A549 (cell line): ENCODE measurements at regions not wholly inside any gene's neighbourhood (a gene's known extent, or its start where the extent isn't known, plus 50 kb on each side); places are given as distances from the start of the nearest gene placed in this dataset.

ENCODE experiments used
- ATAC-seq, 2 experiments: fragments of 200-7000 bp in 1 of 2; fragments of >200 bp in 1 of 2; cut with Nextera tagmentation in 1 of 2; cut with Tn5 transposase in 1 of 2; 3 replicates each; pipeline versions ENCODE4 v1.8.0 to v1.9.1; 2018 to 2020; ENCODE audit warnings: mild to moderate bottlenecking in 1 of 2, moderate library complexity in 1 of 2
- CTCF ChIA-PET: fragments of 300-600 bp; sonication (Branson Sonifier 250); formaldehyde crosslinking; extraction: SDS; loops from one replicate; lab custom pipeline; 2021; ENCODE audit warnings: antibody characterized with exemption, inconsistent platforms; lab: Yijun Ruan, JAX
- POLR2A ChIA-PET: fragments of 350-600 bp; formaldehyde crosslinking; extraction: SDS; loops from one replicate; lab custom pipeline; 2021; ENCODE audit warnings: antibody characterized with exemption, inconsistent platforms; lab: Yijun Ruan, JAX
- DNase-seq, 2 experiments: peaks; one replicate each; pipeline versions ENCODE4 v3.0.0 to v3.0.0-alpha.2; 2011 to 2016; ENCODE audit warnings: low read depth in 1 of 2, low spot score in 1 of 2
- FAIRE-seq: peaks from 2 replicates; lab custom pipeline; 2011; peaks lifted over from hg19 to GRCh38; lab: Jason Lieb, UNC
- H3K27ac ChIP-seq, 2 experiments: fragments of >200 bp; sonication (Bioruptor Twin); formaldehyde crosslinking; 3 replicates each; pipeline ENCODE4 v1.5.1; 2016 to 2017
- H3K4me1 ChIP-seq: fragments of >200 bp; sonication (Bioruptor Twin); formaldehyde crosslinking; 3 replicates; pipeline ENCODE4 v1.6.1; 2016
- H3K4me2 ChIP-seq: fragments of >200 bp; sonication (Bioruptor Twin); formaldehyde crosslinking; 3 replicates; pipeline ENCODE4 v1.6.1; 2016
- H3K4me3 ChIP-seq: fragments of >200 bp; sonication (Bioruptor Twin); formaldehyde crosslinking; 3 replicates; pipeline ENCODE4 v1.5.1; 2016
- H3K9me3 ChIP-seq: fragments of >200 bp; sonication (Bioruptor Twin); formaldehyde crosslinking; 3 replicates; pipeline ENCODE4 v1.6.1; 2016
- CBX8 ChIP-seq: fragments of 200-600 bp; sonication (generic); IDR thresholded peaks from 2 replicates; pipeline ENCODE4 v1.6.1; 2016
- CTCF ChIP-seq: fragments of >200 bp; sonication (Bioruptor Twin); formaldehyde crosslinking; IDR thresholded peaks from 3 replicates; pipeline ENCODE4 v1.5.1; 2016
- EHF ChIP-seq: fragments of 250-450 bp; sonication (Bioruptor Pico); IDR thresholded peaks from 2 replicates; pipeline ENCODE4 v1.5.0; 2020; ENCODE audit warnings: mild to moderate bottlenecking
- ESRRA ChIP-seq: fragments of 150-350 bp; IDR thresholded peaks from 2 replicates; pipeline ENCODE4 v1.6.1; 2014; ENCODE audit warnings: mild to moderate bottlenecking, low read length, borderline replicate concordance
- FOSB ChIP-seq: fragments of 250-450 bp; sonication (Bioruptor Pico); IDR thresholded peaks from 2 replicates; pipeline ENCODE4 v1.5.0; 2020; ENCODE audit warnings: mild to moderate bottlenecking, moderate library complexity
- FOSL2 ChIP-seq, 2 experiments: fragments of 450-650 bp in 1 of 2; fragments of >200 bp in 1 of 2; sonication (Bioruptor Twin) in 1 of 2; formaldehyde crosslinking; IDR thresholded peaks; 2 replicates each; pipeline versions ENCODE4 v1.5.0 to v1.6.1; 2016 to 2020; ENCODE audit warnings: mild to moderate bottlenecking in 1 of 2, moderate library complexity in 1 of 2
- FOXS1 ChIP-seq: fragments of 250-450 bp; sonication (Bioruptor Pico); IDR thresholded peaks from 2 replicates; pipeline ENCODE4 v1.5.0; 2020; ENCODE audit warnings: mild to moderate bottlenecking, moderate library complexity
- HDAC2 ChIP-seq: fragments of 200-600 bp; sonication (generic); IDR thresholded peaks from 2 replicates; pipeline ENCODE4 v1.6.1; 2016
- HEYL ChIP-seq: fragments of 250-450 bp; sonication (Bioruptor Pico); IDR thresholded peaks from 2 replicates; pipeline ENCODE4 v1.8.0; 2021; ENCODE audit warnings: mild to moderate bottlenecking, moderate library complexity
- HMGXB4 ChIP-seq: fragments of 250-450 bp; sonication (Bioruptor Pico); IDR thresholded peaks from 2 replicates; pipeline ENCODE4 v1.5.0; 2021; ENCODE audit warnings: mild to moderate bottlenecking, moderate library complexity, borderline replicate concordance
- HOXB5 ChIP-seq: fragments of 250-450 bp; sonication (Bioruptor Pico); IDR thresholded peaks from 2 replicates; pipeline ENCODE4 v1.5.0; 2020; ENCODE audit warnings: mild to moderate bottlenecking, moderate library complexity
- JUN ChIP-seq, 2 experiments: fragments of >200 bp; sonication (Bioruptor Twin); formaldehyde crosslinking; IDR thresholded peaks; 2 replicates in 1 of 2; 3 replicates in 1 of 2; pipeline ENCODE4 v1.6.1; 2016 to 2017
- KDM5A ChIP-seq: fragments of 200-600 bp; sonication (generic); IDR thresholded peaks from 2 replicates; pipeline ENCODE4 v1.6.1; 2016; ENCODE audit warnings: antibody characterized with exemption, mild to moderate bottlenecking
- PHF8 ChIP-seq: fragments of 200-600 bp; sonication (generic); IDR thresholded peaks from 2 replicates; pipeline ENCODE4 v1.6.1; 2016; ENCODE audit warnings: low read depth, mild to moderate bottlenecking, antibody characterized with exemption, moderate library complexity, borderline replicate concordance
- POLR2A ChIP-seq: IDR thresholded peaks from 2 replicates; pipeline ENCODE4 v1.6.1; 2012; ENCODE audit warnings: mild to moderate bottlenecking, low read length
- RAD21 ChIP-seq, 2 experiments: fragments of >200 bp in 1 of 2; sonication (Bioruptor Twin) in 1 of 2; formaldehyde crosslinking in 1 of 2; IDR thresholded peaks in 1 of 2; conservative IDR thresholded peaks in 1 of 2; 2 replicates in 1 of 2; 3 replicates in 1 of 2; pipeline ENCODE4 v1.6.1; 2012 to 2018; ENCODE audit warnings: inconsistent platforms in 1 of 2
- SMC3 ChIP-seq: fragments of >200 bp; sonication (Bioruptor Twin); formaldehyde crosslinking; IDR thresholded peaks from 3 replicates; pipeline ENCODE4 v1.6.1; 2018; ENCODE audit warnings: inconsistent platforms
- SREBF2 ChIP-seq: fragments of 450-650 bp; IDR thresholded peaks from 2 replicates; pipeline ENCODE4 v1.6.1; 2014; ENCODE audit warnings: mild to moderate bottlenecking, moderate library complexity
- TP53 ChIP-seq: fragments of 250-450 bp; sonication (Bioruptor Pico); IDR thresholded peaks from 2 replicates; pipeline ENCODE4 v1.5.0; 2021; ENCODE audit warnings: mild to moderate bottlenecking, moderate library complexity
- ZC3H11A ChIP-seq: fragments of 450-650 bp; IDR thresholded peaks from 2 replicates; pipeline ENCODE4 v1.6.1; 2014; ENCODE audit warnings: antibody characterized with exemption, mild to moderate bottlenecking
- ZFP36 ChIP-seq: fragments of 450-650 bp; IDR thresholded peaks from 2 replicates; pipeline ENCODE4 v1.6.1; 2014; ENCODE audit warnings: borderline replicate concordance; ENCODE audit not compliant: partially characterized antibody
- ZNF302 ChIP-seq: fragments of 250-450 bp; sonication (Bioruptor Pico); IDR thresholded peaks from 2 replicates; pipeline ENCODE4 v1.9.0; 2021; ENCODE audit warnings: inconsistent platforms, mild to moderate bottlenecking, moderate library complexity
- WGBS: methylation state at CpG from one replicate; pipeline ENCODE4 v1.1.6; 2017; ENCODE audit errors: missing lambda C conversion rate; 5-methylcytosine and 5-hydroxymethylcytosine counted together
- TF ChIP-seq, protein P1 (sequence below): fragments of 250-450 bp; sonication (Bioruptor Pico); IDR thresholded peaks from 2 replicates; pipeline ENCODE4 v1.5.0; 2020; ENCODE audit warnings: low read depth, mild to moderate bottlenecking, moderate library complexity

- Histone ChIP-seq H3K4me2 (no peak overlapping the region), H3K4me1 (no peaks in the 10 kb centered on the region), H3K4me3 (no peak overlapping the region), H3K9me3 (no peaks in the 10 kb centered on the region), H3K27ac (no peak overlapping the region)
- ChIA-PET CTCF (no interaction called here), POLR2A (no interaction called here)
- DNase-seq (no peak), ATAC-seq (no peak), FAIRE-seq (no peak)
- 86% methylated on average over 4 of the region's 4 CpGs for WGBS
- TF ChIP-seq FOSL2 (IDR thresholded peaks at IDR 0.05) (no peak), FOSL2 (CRISPR knock-in tag; IDR thresholded peaks at IDR 0.05) (peak; percentile 52)
- TF ChIP-seq, protein P1, sequence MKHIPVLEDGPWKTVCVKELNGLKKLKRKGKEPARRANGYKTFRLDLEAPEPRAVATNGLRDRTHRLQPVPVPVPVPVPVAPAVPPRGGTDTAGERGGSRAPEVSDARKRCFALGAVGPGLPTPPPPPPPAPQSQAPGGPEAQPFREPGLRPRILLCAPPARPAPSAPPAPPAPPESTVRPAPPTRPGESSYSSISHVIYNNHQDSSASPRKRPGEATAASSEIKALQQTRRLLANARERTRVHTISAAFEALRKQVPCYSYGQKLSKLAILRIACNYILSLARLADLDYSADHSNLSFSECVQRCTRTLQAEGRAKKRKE (CRISPR knock-in tag), result no peak
Observed at GRCh38 chr12:89880690-89881350, 172.2 kb upstream of the ATP2B1 start.

GRCh38 chr12:89879766-89880165 is 171.1 kb upstream of the ATP2B1 start:
- no peak overlapping the region for H3K4me3 ChIP-seq
- no peak overlapping the region for H3K4me2 ChIP-seq
- ATAC-seq (no peak), DNase-seq (no peak), FAIRE-seq (no peak)
- whole genome bisulfite sequencing, result 95% methylated on average over 1 of the region's 1 CpG
- ChIA-PET POLR2A (no interaction called here), CTCF (no interaction called here)
- no peaks in the 10 kb centered on the region for H3K4me1 ChIP-seq
- no peak for TF ChIP-seq ZC3H11A
- TF ChIP-seq ZFP36, result no peak
- no peak for TF ChIP-seq PHF8
- TF ChIP-seq, protein P1 (CRISPR knock-in tag), result no peak
- no peak for TF ChIP-seq SREBF2
- TF ChIP-seq POLR2A, result no peak
- no peaks in the 10 kb centered on the region for H3K9me3 ChIP-seq
- no peak overlapping the region for H3K27ac ChIP-seq

DNA sequence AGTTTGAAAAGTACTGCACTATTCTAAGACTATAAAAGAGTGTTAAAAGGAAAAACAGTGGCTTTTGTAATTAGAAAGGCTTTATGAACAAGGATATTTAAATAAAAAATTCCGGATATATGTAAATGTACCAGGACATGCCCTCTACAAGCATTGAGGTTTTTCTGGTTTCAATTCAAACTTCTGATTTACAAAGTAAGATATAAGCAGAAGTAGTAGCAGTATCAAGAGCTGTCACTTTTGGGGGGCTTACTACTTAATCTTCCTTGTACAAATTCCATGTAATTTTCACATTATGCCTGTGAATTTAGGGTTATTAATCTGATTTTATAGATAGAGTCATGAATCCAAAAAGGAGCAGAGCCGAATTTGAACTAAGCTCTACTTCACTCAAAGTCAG is 170.3 kb upstream of the ATP2B1 start:
- Histone ChIP-seq H3K27ac (no peak overlapping the region), H3K9me3 (no peaks in the 10 kb centered on the region), H3K4me1 (no peaks in the 10 kb centered on the region), H3K4me2 (no peak overlapping the region), H3K4me3 (no peak overlapping the region)
- no peak for TF ChIP-seq FOSB (CRISPR knock-in tag)
- TF ChIP-seq JUN (IDR thresholded peaks at IDR 0.05), result no peak
- no peak for TF ChIP-seq SMC3
- TF ChIP-seq CTCF, result no peak
- no peak for TF ChIP-seq HMGXB4 (CRISPR knock-in tag)
- TF ChIP-seq SREBF2, result no peak
- TF ChIP-seq TP53 (CRISPR knock-in tag), result no peak
- TF ChIP-seq HDAC2, result no peak
- ATAC-seq, result no peak
- DNase-seq, result no peak
- WGBS, result 70% methylated on average over 2 of the region's 2 CpGs
- CTCF ChIA-PET, result no interaction called here
- POLR2A ChIA-PET, result no interaction called here
- FAIRE-seq, result no peak

GRCh38 chr12:89878327-89878726 is 169.7 kb upstream of the ATP2B1 start:
- H3K9me3 ChIP-seq, result no peaks in the 10 kb centered on the region
- no peak overlapping the region for H3K4me2 ChIP-seq
- ATAC-seq (no peak), FAIRE-seq (no peak), DNase-seq (no peak)
- ChIA-PET CTCF (no interaction called here), POLR2A (no interaction called here)
- no peak overlapping the region for H3K27ac ChIP-seq
- WGBS, result 95% methylated on average over 6 of the region's 6 CpGs
- no peak overlapping the region for H3K4me3 ChIP-seq
- H3K4me1 ChIP-seq, result no peaks in the 10 kb centered on the region
- TF ChIP-seq EHF (CRISPR knock-in tag) (no peak), KDM5A (no peak), FOXS1 (CRISPR knock-in tag) (no peak), ZNF302 (no peak), ESRRA (no peak), CTCF (no peak), RAD21 (conservative IDR thresholded peaks at IDR 0.05 in 1 of 2, IDR thresholded peaks at IDR 0.05 in 1 of 2) (no peak), HOXB5 (CRISPR knock-in tag) (no peak), HEYL (CRISPR knock-in tag) (no peak), ZFP36 (no peak), SMC3 (no peak), CBX8 (no peak)
